A673 (cell line): ENCODE measurements at regions not wholly inside any gene's neighbourhood (a gene's known extent, or its start where the extent isn't known, plus 50 kb on each side); places are given as distances from the start of the nearest gene placed in this dataset.

Experiments
- EZH2 ChIP-seq: fragments of 200-600 bp; sonication (generic); IDR thresholded peaks from 2 replicates; pipeline ENCODE4 v1.6.1; 2017; ENCODE audit warnings: borderline replicate concordance, low read depth, mild to moderate bottlenecking, mixed read lengths, antibody characterized with exemption, low read length; ENCODE audit not compliant: poor library complexity, severe bottlenecking
- TF ChIP-seq, protein P1 (sequence below): fragments of 300-800, 200-600 bp; sonication (generic); conservative IDR thresholded peaks from 2 replicates; pipeline ENCODE4 v1.5.1; 2017; ENCODE audit warnings: low read depth, mild to moderate bottlenecking, antibody characterized with exemption, low read length, moderate library complexity, mixed read lengths

DNA sequence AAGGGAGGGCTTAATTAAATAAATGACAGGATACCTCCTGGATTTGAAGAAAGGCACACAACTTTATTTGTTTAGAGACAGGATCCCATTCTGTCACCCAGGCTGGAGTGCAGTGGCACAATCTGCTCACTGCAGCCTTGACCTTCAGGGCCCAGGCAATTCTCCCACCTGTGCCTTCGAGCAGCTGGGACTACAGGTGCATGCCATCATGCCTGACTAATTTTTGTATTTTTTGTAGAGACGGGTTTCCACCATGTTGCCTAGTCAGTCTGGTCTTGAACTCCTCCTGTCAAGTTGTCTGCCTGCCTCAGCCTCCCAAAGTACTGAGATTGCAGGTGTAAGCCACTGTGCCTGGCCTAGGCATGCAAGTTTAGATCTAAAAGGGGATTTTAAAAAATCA, 272.7 kb upstream of the MBL2 start:
- TF ChIP-seq, protein P1, sequence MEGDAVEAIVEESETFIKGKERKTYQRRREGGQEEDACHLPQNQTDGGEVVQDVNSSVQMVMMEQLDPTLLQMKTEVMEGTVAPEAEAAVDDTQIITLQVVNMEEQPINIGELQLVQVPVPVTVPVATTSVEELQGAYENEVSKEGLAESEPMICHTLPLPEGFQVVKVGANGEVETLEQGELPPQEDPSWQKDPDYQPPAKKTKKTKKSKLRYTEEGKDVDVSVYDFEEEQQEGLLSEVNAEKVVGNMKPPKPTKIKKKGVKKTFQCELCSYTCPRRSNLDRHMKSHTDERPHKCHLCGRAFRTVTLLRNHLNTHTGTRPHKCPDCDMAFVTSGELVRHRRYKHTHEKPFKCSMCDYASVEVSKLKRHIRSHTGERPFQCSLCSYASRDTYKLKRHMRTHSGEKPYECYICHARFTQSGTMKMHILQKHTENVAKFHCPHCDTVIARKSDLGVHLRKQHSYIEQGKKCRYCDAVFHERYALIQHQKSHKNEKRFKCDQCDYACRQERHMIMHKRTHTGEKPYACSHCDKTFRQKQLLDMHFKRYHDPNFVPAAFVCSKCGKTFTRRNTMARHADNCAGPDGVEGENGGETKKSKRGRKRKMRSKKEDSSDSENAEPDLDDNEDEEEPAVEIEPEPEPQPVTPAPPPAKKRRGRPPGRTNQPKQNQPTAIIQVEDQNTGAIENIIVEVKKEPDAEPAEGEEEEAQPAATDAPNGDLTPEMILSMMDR, result no peak
- no peak for TF ChIP-seq EZH2
